Natural killer cell (primary cell): ENCODE measurements at regions not wholly inside any gene's neighbourhood (a gene's known extent, or its start where the extent isn't known, plus 50 kb on each side); places are given as distances from the start of the nearest gene placed in this dataset.

Experiments used
- ATAC-seq, 3 donors: fragments of 150-1000 bp in 2 of 3; fragments of 200-7000 bp in 1 of 3; cut with Tn5 transposase; 1 replicate in 1 of 3; 2 replicates in 2 of 3; pipeline ENCODE4 v1.10.0; 2021; ENCODE audit warnings: mild to moderate bottlenecking in 2 of 3, moderate library complexity in 2 of 3
- DNase-seq, 2 donors: peaks; one replicate each; pipeline versions ENCODE4 v3.0.0 to v3.0.0-alpha.2; 2013 to 2021; ENCODE audit warnings: mixed read lengths in 1 of 2
- H3K27ac ChIP-seq: one replicate; pipeline ENCODE4 v1.5.1; 2013; ENCODE audit warnings: mild to moderate bottlenecking, low read length
- H3K27me3 ChIP-seq: one replicate; pipeline ENCODE4 v1.6.1; 2013; ENCODE audit warnings: low read length; ENCODE audit not compliant: control insufficient read depth, insufficient read depth
- H3K36me3 ChIP-seq: one replicate; pipeline ENCODE4 v1.6.1; 2013; ENCODE audit warnings: low read length; ENCODE audit not compliant: control insufficient read depth, insufficient read depth
- H3K4me1 ChIP-seq: one replicate; pipeline ENCODE4 v1.6.1; 2013; ENCODE audit warnings: low read length; ENCODE audit not compliant: control insufficient read depth, insufficient read depth
- H3K4me3 ChIP-seq: one replicate; pipeline ENCODE4 v1.5.1; 2013; ENCODE audit warnings: low read length
- H3K9me3 ChIP-seq: one replicate; pipeline ENCODE4 v1.6.1; 2013; ENCODE audit warnings: low read length; ENCODE audit not compliant: control insufficient read depth, insufficient read depth
- H3K27ac Mint-ChIP-seq, 2 donors: one replicate each; pipeline ENCODE4 v1.8.0; 2022; ENCODE audit warnings: mild to moderate bottlenecking in 2 of 2, mixed read lengths in 2 of 2, moderate library complexity in 1 of 2
- H3K27me3 Mint-ChIP-seq, 2 donors: one replicate each; pipeline ENCODE4 v1.8.0; 2022; ENCODE audit warnings: low read depth in 2 of 2, mixed read lengths in 2 of 2
- H3K36me3 Mint-ChIP-seq: one replicate; pipeline ENCODE4 v1.8.0; 2022; ENCODE audit warnings: mixed read lengths
- H3K4me1 Mint-ChIP-seq, 2 donors: one replicate each; pipeline ENCODE4 v1.8.0; 2022; ENCODE audit warnings: mixed read lengths in 2 of 2
- H3K4me3 Mint-ChIP-seq: one replicate; pipeline ENCODE4 v1.8.0; 2022; ENCODE audit warnings: mild to moderate bottlenecking, moderate library complexity, mixed read lengths
- H3K9me3 Mint-ChIP-seq, 2 donors: one replicate each; pipeline ENCODE4 v1.8.0; 2022; ENCODE audit warnings: mixed read lengths in 2 of 2
- WGBS: methylation state at CpG from one replicate; pipeline ENCODE4 v1.1.7; 2013; ENCODE audit warnings: missing lambda C conversion rate; ENCODE audit not compliant: insufficient coverage; 5-methylcytosine and 5-hydroxymethylcytosine counted together
- intact Hi-C: fragments of 100-400 bp; cut with micrococcal nuclease; formaldehyde crosslinking; loops from one replicate; pipeline ENCODE4 v1.14.2; 2022
- TF ChIP-seq, protein P1 (sequence below): fragments of 200-600 bp; IDR thresholded peaks from one replicate; pipeline ENCODE4 v1.8.0; 2022; ENCODE audit warnings: antibody characterized with exemption

DNA sequence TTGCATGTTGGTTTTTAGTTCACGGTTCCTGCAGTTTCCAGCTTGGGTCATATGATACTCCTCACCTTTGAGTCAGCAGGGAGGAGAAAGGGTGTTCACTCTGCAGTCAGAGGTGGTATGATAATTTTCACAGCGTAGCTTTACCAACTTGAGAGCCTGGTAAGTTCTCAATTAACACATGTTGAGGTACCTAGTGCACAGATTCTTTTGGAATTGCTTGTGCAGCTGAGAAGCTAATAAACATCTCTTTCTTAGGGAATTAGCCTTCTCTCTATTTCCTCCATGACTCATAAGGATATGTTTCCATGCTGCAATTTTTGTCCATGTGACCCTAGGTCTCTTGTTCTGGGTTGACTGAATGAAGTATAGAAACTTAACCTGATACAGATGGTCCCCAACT lies 166.6 kb downstream of the KIF20B start:
- Histone ChIP-seq H3K4me3 (no peak overlapping the region), H3K36me3 (no peaks in the 10 kb centered on the region), H3K27ac (no peak overlapping the region), H3K4me1 (no peaks in the 10 kb centered on the region), H3K9me3 (no peaks in the 10 kb centered on the region), H3K27me3 (no peaks in the 10 kb centered on the region)
- Mint-ChIP-seq H3K9me3 (no peaks in the 10 kb centered on the region), H3K27ac (no peak overlapping the region), H3K4me1 (no peaks in the 10 kb centered on the region), H3K27me3 (peaks cover 15 to 46% of the 10 kb centered on the region in 2 donors), H3K4me3 (no peak overlapping the region), H3K36me3 (no peaks in the 10 kb centered on the region)
- 82% methylated on average over 2 of the region's 2 CpGs for WGBS
- intact Hi-C loops: no loop called here
- TF ChIP-seq, protein P1, sequence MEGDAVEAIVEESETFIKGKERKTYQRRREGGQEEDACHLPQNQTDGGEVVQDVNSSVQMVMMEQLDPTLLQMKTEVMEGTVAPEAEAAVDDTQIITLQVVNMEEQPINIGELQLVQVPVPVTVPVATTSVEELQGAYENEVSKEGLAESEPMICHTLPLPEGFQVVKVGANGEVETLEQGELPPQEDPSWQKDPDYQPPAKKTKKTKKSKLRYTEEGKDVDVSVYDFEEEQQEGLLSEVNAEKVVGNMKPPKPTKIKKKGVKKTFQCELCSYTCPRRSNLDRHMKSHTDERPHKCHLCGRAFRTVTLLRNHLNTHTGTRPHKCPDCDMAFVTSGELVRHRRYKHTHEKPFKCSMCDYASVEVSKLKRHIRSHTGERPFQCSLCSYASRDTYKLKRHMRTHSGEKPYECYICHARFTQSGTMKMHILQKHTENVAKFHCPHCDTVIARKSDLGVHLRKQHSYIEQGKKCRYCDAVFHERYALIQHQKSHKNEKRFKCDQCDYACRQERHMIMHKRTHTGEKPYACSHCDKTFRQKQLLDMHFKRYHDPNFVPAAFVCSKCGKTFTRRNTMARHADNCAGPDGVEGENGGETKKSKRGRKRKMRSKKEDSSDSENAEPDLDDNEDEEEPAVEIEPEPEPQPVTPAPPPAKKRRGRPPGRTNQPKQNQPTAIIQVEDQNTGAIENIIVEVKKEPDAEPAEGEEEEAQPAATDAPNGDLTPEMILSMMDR: no peak
- DNase-seq (no peak), ATAC-seq (no peak)

DNA sequence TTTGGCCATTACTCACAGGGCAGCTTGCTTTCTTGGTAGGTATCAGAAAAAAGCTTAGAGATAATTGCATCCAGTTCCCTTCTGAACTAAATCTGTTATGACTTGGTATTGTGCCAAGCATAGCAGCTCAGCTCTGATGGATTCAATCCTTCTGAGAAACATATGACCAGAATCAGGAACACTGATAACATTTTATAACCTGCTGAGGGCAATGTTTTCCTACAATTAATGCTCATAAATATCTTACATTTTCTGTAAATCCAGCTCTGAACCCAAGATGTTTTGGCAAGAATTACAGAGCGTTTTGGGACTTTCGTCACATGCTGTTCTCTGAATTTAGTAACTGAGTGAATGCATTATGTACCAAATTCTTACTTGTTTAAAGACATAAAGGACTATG lies 167.8 kb downstream of the KIF20B start:
- Mint-ChIP-seq H3K4me3 (no peak overlapping the region), H3K9me3 (no peaks in the 10 kb centered on the region), H3K4me1 (no peaks in the 10 kb centered on the region), H3K27me3 (peaks cover 15 to 46% of the 10 kb centered on the region in 2 donors), H3K36me3 (no peaks in the 10 kb centered on the region), H3K27ac (no peak overlapping the region)
- Histone ChIP-seq H3K4me3 (no peak overlapping the region), H3K4me1 (no peaks in the 10 kb centered on the region), H3K9me3 (no peaks in the 10 kb centered on the region), H3K27me3 (no peaks in the 10 kb centered on the region), H3K36me3 (no peaks in the 10 kb centered on the region), H3K27ac (no peak overlapping the region)
- TF ChIP-seq, protein P1: no peak
- DNase-seq (no peak), ATAC-seq (no peak)
- intact Hi-C loops: no loop called here
- WGBS: 83% methylated on average over 2 of the region's 2 CpGs

DNA sequence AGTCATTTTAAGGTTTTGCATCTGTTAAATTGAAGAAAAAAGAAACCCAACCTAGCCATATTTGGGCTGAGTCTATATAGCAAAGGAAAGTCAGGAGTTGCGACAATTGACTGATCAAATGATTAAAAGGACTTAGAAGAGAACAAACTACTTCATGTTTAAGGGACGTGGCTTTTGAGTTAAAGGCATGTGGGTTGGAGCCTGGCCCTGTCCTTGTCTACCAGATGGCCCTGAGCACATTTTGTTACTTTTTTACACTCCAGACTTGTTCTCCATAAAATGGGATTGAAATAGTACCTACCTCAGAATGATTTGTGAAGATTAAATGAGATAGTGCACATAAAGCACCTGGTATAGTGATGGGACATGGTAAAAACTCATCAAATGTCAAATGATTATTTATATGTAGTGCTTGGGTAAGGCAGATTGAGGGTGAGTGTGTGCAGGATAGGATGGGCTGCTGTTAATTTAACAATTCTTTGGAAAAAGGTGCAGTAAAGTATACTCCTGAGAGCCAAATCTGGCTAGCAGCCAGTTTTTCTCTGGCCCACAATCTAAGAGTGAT lies 168.3 kb downstream of the KIF20B start:
- H3K27me3 Mint-ChIP-seq: peaks cover 15 to 42% of the 10 kb centered on the region in 2 donors
- no peaks in the 10 kb centered on the region for H3K27me3 ChIP-seq

More for the DNA sequence above, 168.3 kb downstream of the KIF20B start:
- WGBS: 71% methylated on average over 2 of the region's 2 CpGs
- Histone ChIP-seq H3K27ac (no peak overlapping the region), H3K4me3 (no peak overlapping the region), H3K4me1 (no peaks in the 10 kb centered on the region), H3K9me3 (no peaks in the 10 kb centered on the region), H3K36me3 (no peaks in the 10 kb centered on the region)
- TF ChIP-seq, protein P1: no peak
- intact Hi-C loops: no loop called here
- Mint-ChIP-seq H3K4me3 (no peak overlapping the region), H3K27ac (no peak overlapping the region), H3K36me3 (no peaks in the 10 kb centered on the region), H3K4me1 (no peaks in the 10 kb centered on the region), H3K9me3 (no peaks in the 10 kb centered on the region)
- no peak for DNase-seq
- no peak for ATAC-seq
